Transverse colon (tissue), 4 donors: ENCODE measurements at regions not wholly inside any gene's neighbourhood (a gene's known extent, or its start where the extent isn't known, plus 50 kb on each side); places are given as distances from the start of the nearest gene placed in this dataset.
"Not testable (repeated sequence)": the region's sequence is repeated elsewhere in the genome, so short reads cannot be mapped to it uniquely, and the experiment has no call there.

Experiments
- DNase-seq: peaks from one replicate; pipeline ENCODE4 v3.0.0-alpha.2; 2019
- H3K27ac ChIP-seq, 4 donors: fragments of 200-600 bp; sonication (generic); 2 replicates each; pipeline ENCODE4 v1.5.1; 2016 to 2018; ENCODE audit warnings: inconsistent platforms in 4 of 4
- H3K27me3 ChIP-seq: fragments of 200-600 bp; sonication (generic); 2 replicates; pipeline ENCODE4 v1.5.1; 2017; ENCODE audit warnings: inconsistent platforms
- H3K36me3 ChIP-seq, 4 donors: fragments of 200-600 bp; sonication (generic); 2 replicates each; pipeline ENCODE4 v1.5.1; 2017 to 2019; ENCODE audit warnings: inconsistent platforms in 4 of 4
- H3K4me1 ChIP-seq, 4 donors: fragments of 200-600 bp; sonication (generic); 2 replicates each; pipeline ENCODE4 v1.5.1; 2017 to 2020; ENCODE audit warnings: inconsistent platforms in 4 of 4
- H3K4me3 ChIP-seq, 4 donors: fragments of 200-600 bp; sonication (generic); 1 replicate in 1 of 4; 2 replicates in 3 of 4; pipeline versions ENCODE4 v1.5.1 to v1.6.1; 2017 to 2019; ENCODE audit warnings: inconsistent platforms in 4 of 4
- H3K9me3 ChIP-seq, 2 donors: fragments of 200-600 bp; sonication (generic); 2 replicates each; pipeline ENCODE4 v1.5.1; 2017 to 2019; ENCODE audit warnings: inconsistent platforms in 2 of 2
- EP300 ChIP-seq: sonication (generic); formaldehyde crosslinking; IDR thresholded peaks from one replicate; pipeline ENCODE4 v1.6.1; 2017; ENCODE audit warnings: antibody characterized with exemption, low read depth
- POLR2A ChIP-seq: fragments of 450-650 bp; IDR thresholded peaks from one replicate; pipeline ENCODE4 v1.6.1; 2016; ENCODE audit warnings: antibody characterized with exemption, mild to moderate bottlenecking, moderate library complexity
- POLR2AphosphoS5 ChIP-seq, 3 donors: sonication (generic); formaldehyde crosslinking; IDR thresholded peaks; one replicate each; pipeline ENCODE4 v1.6.1; 2016; ENCODE audit warnings: antibody characterized with exemption in 3 of 3
- WGBS, 2 donors: methylation state at CpG; one replicate each; pipeline ENCODE4 v1.1.5; 2018; ENCODE audit warnings: low coverage in 1 of 2; 5-methylcytosine and 5-hydroxymethylcytosine counted together
- in situ Hi-C, 4 donors: fragments of 200-750 bp; cut with MboI; loops; one replicate each; pipeline versions ENCODE4 v1.15.0 to v1.15.1; 2017; ENCODE audit warnings: low sequenced_read_pairs in 3 of 4, low pct_ligation_motif_present in 1 of 4, low pct_unique_long_range_greater_than_20kb in 1 of 4
- intact Hi-C: fragments of 100-400 bp; cut with DNase I; formaldehyde crosslinking; loops from one replicate; pipeline ENCODE4 v1.15.1; 2023; ENCODE audit warnings: low total_unique reads
- TF ChIP-seq, protein P1 (sequence below), 5 experiments: fragments of 200-600 bp in 3 of 5; fragments of 450-650 bp in 2 of 5; sonication (generic) in 3 of 5; IDR thresholded peaks; 1 replicate in 2 of 5; 2 replicates in 3 of 5; pipeline ENCODE4 v1.5.1; 2016 to 2017; ENCODE audit warnings: antibody characterized with exemption in 5 of 5, inconsistent platforms in 3 of 5, mild to moderate bottlenecking in 2 of 5, moderate library complexity in 1 of 5

GRCh38 chr2:142502402-142502801, 371.6 kb upstream of the LRP1B start:
- no peaks in the 10 kb centered on the region for H3K27me3 ChIP-seq
- no peaks in the 10 kb centered on the region for H3K36me3 ChIP-seq
- 75 to 83% methylated on average over 1 of the region's 1 CpG for WGBS, 2 donors
- TF ChIP-seq POLR2A: no peak
- no peak for TF ChIP-seq EP300
- TF ChIP-seq, protein P1, sequence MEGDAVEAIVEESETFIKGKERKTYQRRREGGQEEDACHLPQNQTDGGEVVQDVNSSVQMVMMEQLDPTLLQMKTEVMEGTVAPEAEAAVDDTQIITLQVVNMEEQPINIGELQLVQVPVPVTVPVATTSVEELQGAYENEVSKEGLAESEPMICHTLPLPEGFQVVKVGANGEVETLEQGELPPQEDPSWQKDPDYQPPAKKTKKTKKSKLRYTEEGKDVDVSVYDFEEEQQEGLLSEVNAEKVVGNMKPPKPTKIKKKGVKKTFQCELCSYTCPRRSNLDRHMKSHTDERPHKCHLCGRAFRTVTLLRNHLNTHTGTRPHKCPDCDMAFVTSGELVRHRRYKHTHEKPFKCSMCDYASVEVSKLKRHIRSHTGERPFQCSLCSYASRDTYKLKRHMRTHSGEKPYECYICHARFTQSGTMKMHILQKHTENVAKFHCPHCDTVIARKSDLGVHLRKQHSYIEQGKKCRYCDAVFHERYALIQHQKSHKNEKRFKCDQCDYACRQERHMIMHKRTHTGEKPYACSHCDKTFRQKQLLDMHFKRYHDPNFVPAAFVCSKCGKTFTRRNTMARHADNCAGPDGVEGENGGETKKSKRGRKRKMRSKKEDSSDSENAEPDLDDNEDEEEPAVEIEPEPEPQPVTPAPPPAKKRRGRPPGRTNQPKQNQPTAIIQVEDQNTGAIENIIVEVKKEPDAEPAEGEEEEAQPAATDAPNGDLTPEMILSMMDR (IDR thresholded peaks at IDR 0.05): no peak
- TF ChIP-seq POLR2AphosphoS5 (IDR thresholded peaks at IDR 0.05): no peak
- DNase-seq: no peak
- in situ Hi-C loops: no loop called here
- no peak overlapping the region for H3K4me3 ChIP-seq
- H3K9me3 ChIP-seq: no peaks in the 10 kb centered on the region
- H3K27ac ChIP-seq: no peak overlapping the region
- intact Hi-C loops: no loop called here
- H3K4me1 ChIP-seq: no peaks in the 10 kb centered on the region

DNA sequence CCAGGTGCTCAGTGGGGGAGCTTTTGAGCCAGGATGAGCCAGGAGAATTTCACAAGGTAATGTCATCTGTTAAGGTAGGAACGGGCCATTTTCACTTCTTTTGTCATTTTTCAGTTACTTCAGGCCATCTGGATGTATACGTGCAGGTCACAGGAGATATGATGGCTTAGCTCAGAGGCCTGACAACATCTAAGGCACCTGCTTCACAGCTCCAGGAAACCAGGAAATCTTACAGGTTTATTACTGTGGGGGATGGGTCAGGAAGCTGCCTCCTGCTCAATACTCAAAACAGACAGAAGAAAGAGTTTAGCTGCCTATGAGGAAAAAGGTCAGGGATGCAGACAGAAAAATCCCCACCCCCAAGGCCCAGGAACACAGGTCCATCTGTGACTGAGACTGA, 364.3 kb upstream of the LRP1B start:
- H3K27me3 ChIP-seq: no peaks in the 10 kb centered on the region
- WGBS, 2 donors: 11 to 35% methylated on average over 2 of the region's 2 CpGs
- no peaks in the 10 kb centered on the region for H3K4me1 ChIP-seq
- no peaks in the 10 kb centered on the region for H3K36me3 ChIP-seq
- in situ Hi-C loops: no loop called here
- peak; percentile 10 for DNase-seq
- TF ChIP-seq EP300 (no peak), POLR2AphosphoS5 (IDR thresholded peaks at IDR 0.05) (no peak), POLR2A (no peak)
- TF ChIP-seq, protein P1 (IDR thresholded peaks at IDR 0.05): no peak
- H3K4me3 ChIP-seq: no peak overlapping the region
- no peaks in the 10 kb centered on the region for H3K9me3 ChIP-seq
- H3K27ac ChIP-seq: no peak overlapping the region
- intact Hi-C loops: no loop called here

- DNase-seq, H3K36me3 ChIP-seq, H3K27ac ChIP-seq, in situ Hi-C loops, H3K27me3 ChIP-seq, H3K4me1 ChIP-seq, H3K9me3 ChIP-seq, H3K4me3 ChIP-seq, intact Hi-C loops: not testable (repeated sequence)
- 44 to 69% methylated on average over 3 of the region's 3 CpGs for WGBS, 2 donors
Observed at GRCh38 chr2:142489631-142490030, 358.8 kb upstream of the LRP1B start.

DNA sequence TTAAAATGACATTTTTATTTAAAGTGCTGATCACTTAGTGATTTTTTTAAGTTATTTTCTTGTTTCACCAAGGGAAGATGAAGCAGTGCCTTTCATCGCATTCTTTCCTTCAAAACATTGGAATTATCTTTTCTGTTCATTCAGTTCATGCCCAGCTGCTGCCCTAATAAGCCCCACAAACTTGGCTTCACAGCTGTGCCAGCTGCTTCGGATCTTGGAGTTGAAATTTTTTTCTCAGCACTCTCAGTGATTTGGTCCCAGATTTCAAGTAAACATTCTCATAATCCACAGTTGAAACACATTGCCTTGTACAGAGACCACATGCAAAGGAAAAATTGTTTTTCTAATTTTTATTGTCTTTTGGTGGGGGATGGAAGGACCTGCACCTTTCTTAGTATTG, 353.3 kb upstream of the LRP1B start:
- TF ChIP-seq EP300: no peak

DNA sequence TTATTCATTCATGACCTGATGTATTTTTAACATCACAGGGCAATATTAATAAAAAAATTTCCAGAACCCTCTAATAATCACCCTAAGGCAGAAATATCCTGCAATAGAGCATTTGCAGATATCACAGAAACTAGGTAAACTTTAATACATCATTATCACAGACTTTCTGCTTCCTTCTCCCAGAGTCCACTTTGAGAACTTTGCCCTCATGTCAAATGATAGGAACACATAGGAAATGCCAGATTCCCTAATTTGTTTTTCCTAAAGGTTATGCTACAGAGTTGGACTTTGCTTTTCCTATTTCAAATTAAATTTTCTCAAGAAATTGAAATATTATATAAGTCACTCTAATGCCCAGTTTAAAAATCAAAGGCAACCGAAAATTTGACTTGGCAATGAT, 352.8 kb upstream of the LRP1B start:
- Histone ChIP-seq H3K36me3 (no peaks in the 10 kb centered on the region), H3K27ac (no peak overlapping the region), H3K27me3 (no peaks in the 10 kb centered on the region), H3K4me3 (no peak overlapping the region), H3K4me1 (no peaks in the 10 kb centered on the region), H3K9me3 (no peaks in the 10 kb centered on the region)
- no peak for DNase-seq
- in situ Hi-C loops (no loop called here), intact Hi-C loops (no loop called here)
- no peak for TF ChIP-seq POLR2AphosphoS5 (IDR thresholded peaks at IDR 0.05)
- TF ChIP-seq, protein P1 (IDR thresholded peaks at IDR 0.05): no peak
- 69 to 89% methylated on average over 1 of the region's 1 CpG for WGBS, 2 donors

More for the DNA sequence above, 353.3 kb upstream of the LRP1B start:
- Histone ChIP-seq H3K36me3 (no peaks in the 10 kb centered on the region), H3K4me1 (no peaks in the 10 kb centered on the region), H3K27ac (no peak overlapping the region), H3K9me3 (no peaks in the 10 kb centered on the region), H3K27me3 (no peaks in the 10 kb centered on the region), H3K4me3 (no peak overlapping the region)
- in situ Hi-C loops (no loop called here), intact Hi-C loops (no loop called here)
- DNase-seq: no peak
- 57 to 74% methylated on average over 2 of the region's 2 CpGs for WGBS, 2 donors
